ENCODE measurements at regions not wholly inside any gene's neighbourhood (a gene's known extent, or its start where the extent isn't known, plus 50 kb on each side); places are given as distances from the start of the nearest gene placed in this dataset.

DNA sequence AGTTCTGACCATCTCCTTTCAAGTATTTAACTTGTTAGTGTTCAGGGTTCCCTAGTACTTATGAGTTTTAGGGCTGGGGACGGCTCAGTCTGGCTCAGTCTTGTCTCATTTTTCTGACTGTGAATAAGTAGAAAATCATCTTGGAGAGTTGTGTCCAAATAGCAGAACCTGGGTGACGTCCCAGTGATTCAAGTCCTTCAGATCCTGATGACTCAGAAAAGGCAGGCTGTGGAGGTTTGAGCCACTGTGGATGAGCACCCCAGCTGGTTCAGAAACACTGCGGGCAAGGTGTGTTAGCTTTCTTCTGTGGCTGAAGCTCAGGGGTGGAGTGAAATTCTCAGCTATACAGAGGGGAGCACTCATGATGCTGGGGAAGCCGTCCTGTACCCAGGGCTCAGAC, 154.4 kb upstream of the NPY start:
- Histone ChIP-seq H3K4me1 (ENCODE audit: control insufficient read depth in 1 of 2, insufficient read depth in 2 of 2, low read depth in 1 of 2, low read length in 1 of 2) (no peaks in the 10 kb centered on the region), H3K27ac (ENCODE audit: low read depth in 2 of 2, low read length in 1 of 2) (no peak overlapping the region), H3K79me2 (ENCODE audit: insufficient read depth) (no peaks in the 10 kb centered on the region), H4K20me1 (ENCODE audit: insufficient read depth) (no peaks in the 10 kb centered on the region), H3K4me3 (ENCODE audit: low read depth in 2 of 2, low read length in 1 of 2) (no peak overlapping the region), H3K36me3 (replicated peaks in 1 of 2; ENCODE audit: control insufficient read depth in 1 of 2, insufficient read depth in 2 of 2, low read length in 1 of 2) (no peaks in the 10 kb centered on the region), H3K27me3 (ENCODE audit: insufficient read depth) (no peaks in the 10 kb centered on the region), H2AFZ (ENCODE audit: low read depth) (no peak overlapping the region), H3K9me3 (no peaks in the 10 kb centered on the region), H3K4me2 (no peak overlapping the region), H3K9ac (no peak overlapping the region), H3F3A (replicated peaks; ENCODE audit: insufficient read depth) (no peaks in the 10 kb centered on the region), H3K9me2 (peaks cover 3% of the 10 kb centered on the region; the same call in 1 of the 2 replicates)
- TF ChIP-seq TAF1 (IDR thresholded peaks at IDR 0.05; ENCODE audit: borderline replicate concordance, low read depth, low read length) (no peak), FOSL2 (IDR thresholded peaks at IDR 0.05; ENCODE audit: borderline replicate concordance, low read depth) (peak; percentile 48; the same call in 1 of the 2 replicates)
- no peak for DNase-seq
- POLR2A ChIA-PET = no interaction called here
- CTCF ChIA-PET = interaction anchor here (1.0 kb wide), 1 partner anchor 32 kb away, joined by 3 read pairs; no protein-coding TSS in a partner anchor
- WGBS (ENCODE audit: low lambda C conversion rate) = 22% methylated on average over 4 of the region's 4 CpGs

DNA sequence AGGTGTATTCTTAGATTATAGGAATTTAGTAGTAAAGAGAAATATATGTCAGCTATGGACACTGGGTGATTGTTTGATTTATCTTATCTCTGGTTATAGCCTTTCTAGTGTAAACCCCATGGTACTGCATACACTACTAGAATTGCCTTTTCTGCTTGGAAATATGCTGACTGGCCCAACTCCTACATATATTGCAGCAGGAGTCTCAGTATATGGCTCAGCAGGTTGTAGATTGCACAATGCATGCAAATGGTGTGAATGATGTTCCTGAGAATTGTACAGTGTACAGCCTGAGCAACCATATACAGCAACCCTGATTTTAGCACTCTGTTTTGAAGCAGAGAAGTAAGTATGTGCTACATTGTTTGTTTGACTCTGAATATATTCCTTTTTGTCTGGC, 153.4 kb upstream of the NPY start:
- Histone ChIP-seq H3K4me1 (ENCODE audit: control insufficient read depth in 1 of 2, insufficient read depth in 2 of 2, low read depth in 1 of 2, low read length in 1 of 2) (no peaks in the 10 kb centered on the region), H2AFZ (ENCODE audit: low read depth) (no peak overlapping the region), H3K9me2 (peaks cover 3% of the 10 kb centered on the region; the same call in 1 of the 2 replicates), H3K27ac (ENCODE audit: low read depth in 2 of 2, low read length in 1 of 2) (no peak overlapping the region), H3K36me3 (replicated peaks in 1 of 2; ENCODE audit: control insufficient read depth in 1 of 2, insufficient read depth in 2 of 2, low read length in 1 of 2) (no peaks in the 10 kb centered on the region), H3K27me3 (ENCODE audit: insufficient read depth) (no peaks in the 10 kb centered on the region), H3K9me3 (no peaks in the 10 kb centered on the region), H3K9ac (no peak overlapping the region), H4K20me1 (ENCODE audit: insufficient read depth) (no peaks in the 10 kb centered on the region), H3K4me3 (ENCODE audit: low read depth in 2 of 2, low read length in 1 of 2) (no peak overlapping the region), H3K4me2 (no peak overlapping the region), H3K79me2 (ENCODE audit: insufficient read depth) (no peaks in the 10 kb centered on the region), H3F3A (replicated peaks; ENCODE audit: insufficient read depth) (no peaks in the 10 kb centered on the region)
- ChIA-PET CTCF (no interaction called here), POLR2A (no interaction called here)
- no peak for DNase-seq
- no peak for TF ChIP-seq TAF1 (IDR thresholded peaks at IDR 0.05; ENCODE audit: borderline replicate concordance, low read depth, low read length)
- TF ChIP-seq SIN3A (IDR thresholded peaks at IDR 0.05; ENCODE audit: borderline replicate concordance, low read depth, low read length) = no peak

DNA sequence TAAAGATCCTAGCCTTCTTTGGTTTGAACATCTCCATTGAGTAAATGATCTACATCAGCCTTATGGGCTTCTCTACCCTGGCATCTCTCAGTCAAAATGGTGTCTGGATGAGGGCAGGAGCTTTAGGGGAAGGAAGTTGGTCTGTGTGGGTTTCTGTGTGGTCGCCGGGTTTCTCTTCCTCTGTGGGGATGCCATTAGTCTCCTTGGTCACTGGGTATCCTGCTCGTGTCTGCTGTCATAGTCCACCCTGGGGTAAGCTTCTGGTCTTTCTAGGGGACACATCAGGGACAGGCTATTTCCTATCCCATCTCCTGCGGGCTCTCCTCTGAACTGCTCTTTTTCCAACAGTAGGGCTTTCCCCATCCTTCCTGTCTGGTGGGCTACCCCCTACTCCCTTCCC, 150.3 kb upstream of the NPY start:
- Histone ChIP-seq H3K9me2 (peaks cover 3% of the 10 kb centered on the region; the same call in 1 of the 2 replicates), H4K20me1 (ENCODE audit: insufficient read depth) (no peaks in the 10 kb centered on the region), H3K4me3 (ENCODE audit: low read depth in 2 of 2, low read length in 1 of 2) (no peak overlapping the region), H3K4me1 (ENCODE audit: control insufficient read depth in 1 of 2, insufficient read depth in 2 of 2, low read depth in 1 of 2, low read length in 1 of 2) (peaks cover 0 to 6% of the 10 kb centered on the region in 2 experiments; a peak in 2 of 4 replicates), H3K36me3 (replicated peaks in 1 of 2; ENCODE audit: control insufficient read depth in 1 of 2, insufficient read depth in 2 of 2, low read length in 1 of 2) (no peaks in the 10 kb centered on the region), H3K9me3 (no peaks in the 10 kb centered on the region), H2AFZ (ENCODE audit: low read depth) (no peak overlapping the region), H3K79me2 (ENCODE audit: insufficient read depth) (no peaks in the 10 kb centered on the region), H3K27me3 (ENCODE audit: insufficient read depth) (no peaks in the 10 kb centered on the region), H3F3A (replicated peaks; ENCODE audit: insufficient read depth) (no peaks in the 10 kb centered on the region), H3K9ac (no peak overlapping the region), H3K27ac (ENCODE audit: low read depth in 2 of 2, low read length in 1 of 2) (no peak overlapping the region), H3K4me2 (no peak overlapping the region)
- 52% methylated on average over 4 of the region's 4 CpGs for WGBS (ENCODE audit: low lambda C conversion rate)
- TF ChIP-seq GABPA (IDR thresholded peaks at IDR 0.05; ENCODE audit: low read depth) (no peak), RCOR1 (IDR thresholded peaks at IDR 0.05; ENCODE audit: low read length) (no peak), TEAD4 (IDR thresholded peaks at IDR 0.05; ENCODE audit: borderline replicate concordance, insufficient read depth) (no peak)
- TF ChIP-seq, protein P1, sequence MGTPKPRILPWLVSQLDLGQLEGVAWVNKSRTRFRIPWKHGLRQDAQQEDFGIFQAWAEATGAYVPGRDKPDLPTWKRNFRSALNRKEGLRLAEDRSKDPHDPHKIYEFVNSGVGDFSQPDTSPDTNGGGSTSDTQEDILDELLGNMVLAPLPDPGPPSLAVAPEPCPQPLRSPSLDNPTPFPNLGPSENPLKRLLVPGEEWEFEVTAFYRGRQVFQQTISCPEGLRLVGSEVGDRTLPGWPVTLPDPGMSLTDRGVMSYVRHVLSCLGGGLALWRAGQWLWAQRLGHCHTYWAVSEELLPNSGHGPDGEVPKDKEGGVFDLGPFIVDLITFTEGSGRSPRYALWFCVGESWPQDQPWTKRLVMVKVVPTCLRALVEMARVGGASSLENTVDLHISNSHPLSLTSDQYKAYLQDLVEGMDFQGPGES (IDR thresholded peaks at IDR 0.05; ENCODE audit: low read depth, low read length) = no peak
- TF ChIP-seq, protein P2, sequence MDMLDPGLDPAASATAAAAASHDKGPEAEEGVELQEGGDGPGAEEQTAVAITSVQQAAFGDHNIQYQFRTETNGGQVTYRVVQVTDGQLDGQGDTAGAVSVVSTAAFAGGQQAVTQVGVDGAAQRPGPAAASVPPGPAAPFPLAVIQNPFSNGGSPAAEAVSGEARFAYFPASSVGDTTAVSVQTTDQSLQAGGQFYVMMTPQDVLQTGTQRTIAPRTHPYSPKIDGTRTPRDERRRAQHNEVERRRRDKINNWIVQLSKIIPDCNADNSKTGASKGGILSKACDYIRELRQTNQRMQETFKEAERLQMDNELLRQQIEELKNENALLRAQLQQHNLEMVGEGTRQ (IDR thresholded peaks at IDR 0.05; ENCODE audit: borderline replicate concordance, low read depth, low read length) = no peak
- TF ChIP-seq, protein P3, sequence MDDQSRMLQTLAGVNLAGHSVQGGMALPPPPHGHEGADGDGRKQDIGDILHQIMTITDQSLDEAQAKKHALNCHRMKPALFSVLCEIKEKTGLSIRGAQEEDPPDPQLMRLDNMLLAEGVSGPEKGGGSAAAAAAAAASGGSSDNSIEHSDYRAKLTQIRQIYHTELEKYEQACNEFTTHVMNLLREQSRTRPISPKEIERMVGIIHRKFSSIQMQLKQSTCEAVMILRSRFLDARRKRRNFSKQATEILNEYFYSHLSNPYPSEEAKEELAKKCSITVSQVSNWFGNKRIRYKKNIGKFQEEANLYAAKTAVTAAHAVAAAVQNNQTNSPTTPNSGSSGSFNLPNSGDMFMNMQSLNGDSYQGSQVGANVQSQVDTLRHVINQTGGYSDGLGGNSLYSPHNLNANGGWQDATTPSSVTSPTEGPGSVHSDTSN (IDR thresholded peaks at IDR 0.05) = no peak
- POLR2A ChIA-PET = no interaction called here
- CTCF ChIA-PET = interaction anchor here (0.6 to 0.8 kb wide), 2 partner anchors 12 to 15 kb away, joined by 3 to 5 read pairs; no protein-coding TSS in a partner anchor
- no peak for DNase-seq

Data from SK-N-SH (cell line).